ENCODE measurements at regions not wholly inside any gene's neighbourhood (a gene's known extent, or its start where the extent isn't known, plus 50 kb on each side); places are given as distances from the start of the nearest gene placed in this dataset.

DNA sequence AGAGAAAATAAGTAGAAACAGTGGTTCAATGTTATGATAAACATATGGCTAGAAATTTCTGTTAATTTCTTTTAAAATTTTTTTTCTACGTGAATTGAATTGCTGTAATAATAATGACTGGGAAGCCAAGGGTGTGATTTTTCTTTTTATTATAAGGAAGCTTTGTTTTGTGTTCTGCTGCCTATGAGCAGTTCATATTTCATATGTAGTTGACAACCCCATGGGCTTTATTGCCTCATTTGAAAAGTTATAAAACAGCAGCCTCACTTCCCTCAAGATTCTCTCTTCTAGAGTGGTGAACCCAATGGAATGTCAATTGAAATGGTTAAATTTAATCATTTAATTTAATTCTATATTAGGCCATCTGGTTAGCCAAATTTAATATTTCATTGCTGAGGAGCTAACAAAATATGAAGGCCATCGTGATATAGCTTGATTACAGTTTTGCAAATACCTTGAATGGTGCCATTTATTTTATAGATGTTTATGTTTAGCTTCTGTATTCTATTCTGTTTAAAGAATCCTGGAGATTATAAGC, 72.6 kb upstream of the DOCK10 start:
- ChIA-PET POLR2A (no interaction called here), CTCF (ENCODE audit: low intra/inter-chr PET ratio) (no interaction called here)
- H3K27me3 ChIP-seq (ENCODE audit: control insufficient read depth in 2 of 2, insufficient read depth in 2 of 2, low read length in 2 of 2), result no peaks in the 10 kb centered on the region
- no peak overlapping the region for H3K4me3 ChIP-seq
- H3K27ac ChIP-seq (ENCODE audit: extremely low read depth, low read depth, low read length), result no peak overlapping the region
- no peak overlapping the region for H3K9ac ChIP-seq (ENCODE audit: insufficient read depth in 1 of 2, low read depth in 2 of 2, low read length in 2 of 2)
- FAIRE-seq (no peak), ATAC-seq (no peak), DNase-seq (ENCODE audit: extremely low read depth in 1 of 4, low spot score in 3 of 4) (no peak)
- no peak overlapping the region for H3K4me2 ChIP-seq (ENCODE audit: insufficient read depth, low read length)
- no peaks in the 10 kb centered on the region for H3K4me1 ChIP-seq (replicated peaks in 1 of 2; ENCODE audit: control insufficient read depth in 2 of 2, insufficient read depth in 2 of 2, low read length in 2 of 2)
- H3K9me3 ChIP-seq (replicated peaks; ENCODE audit: control insufficient read depth, insufficient read depth, low read depth, low read length), result no peaks in the 10 kb centered on the region
- no TSS peak for BruUV-seq (replicated peaks)
- H3K9me1 ChIP-seq (ENCODE audit: control insufficient read depth, insufficient read depth, low read length), result no peaks in the 10 kb centered on the region
- H3K36me3 ChIP-seq (ENCODE audit: control insufficient read depth, insufficient read depth, low read length), result no peaks in the 10 kb centered on the region
- H4K20me1 ChIP-seq (replicated peaks; ENCODE audit: control insufficient read depth, insufficient read depth, low read length), result no peaks in the 10 kb centered on the region
- H2AFZ ChIP-seq (ENCODE audit: low read depth, low read length), result no peak overlapping the region
- intact Hi-C loops (cut with micrococcal nuclease) (no loop called here), in situ Hi-C loops (cut with MboI) (no loop called here)
- TF ChIP-seq MAFK (IDR thresholded peaks at IDR 0.05; ENCODE audit: low read length) (no peak), HMGN3 (IDR thresholded peaks at IDR 0.05; ENCODE audit: borderline replicate concordance, extremely low read depth, insufficient read length, low read depth, low read length) (no peak), NR3C1 (CRISPR knock-in tag; IDR thresholded peaks at IDR 0.05) (no peak), ERF (CRISPR knock-in tag; IDR thresholded peaks at IDR 0.05) (no peak), ZNF212 (CRISPR knock-in tag; IDR thresholded peaks at IDR 0.05) (no peak), SP2 (IDR thresholded peaks at IDR 0.05; ENCODE audit: extremely low read depth, low read depth, low read length, poor library complexity, severe bottlenecking) (no peak), MYC (IDR thresholded peaks at IDR 0.05; ENCODE audit: low read depth, low read length) (no peak), MYC (CRISPR knock-in tag; IDR thresholded peaks at IDR 0.05; ENCODE audit: borderline replicate concordance, low read depth) (no peak), PRMT5 (CRISPR knock-in tag; IDR thresholded peaks at IDR 0.05) (no peak)
- TF ChIP-seq, protein P1, sequence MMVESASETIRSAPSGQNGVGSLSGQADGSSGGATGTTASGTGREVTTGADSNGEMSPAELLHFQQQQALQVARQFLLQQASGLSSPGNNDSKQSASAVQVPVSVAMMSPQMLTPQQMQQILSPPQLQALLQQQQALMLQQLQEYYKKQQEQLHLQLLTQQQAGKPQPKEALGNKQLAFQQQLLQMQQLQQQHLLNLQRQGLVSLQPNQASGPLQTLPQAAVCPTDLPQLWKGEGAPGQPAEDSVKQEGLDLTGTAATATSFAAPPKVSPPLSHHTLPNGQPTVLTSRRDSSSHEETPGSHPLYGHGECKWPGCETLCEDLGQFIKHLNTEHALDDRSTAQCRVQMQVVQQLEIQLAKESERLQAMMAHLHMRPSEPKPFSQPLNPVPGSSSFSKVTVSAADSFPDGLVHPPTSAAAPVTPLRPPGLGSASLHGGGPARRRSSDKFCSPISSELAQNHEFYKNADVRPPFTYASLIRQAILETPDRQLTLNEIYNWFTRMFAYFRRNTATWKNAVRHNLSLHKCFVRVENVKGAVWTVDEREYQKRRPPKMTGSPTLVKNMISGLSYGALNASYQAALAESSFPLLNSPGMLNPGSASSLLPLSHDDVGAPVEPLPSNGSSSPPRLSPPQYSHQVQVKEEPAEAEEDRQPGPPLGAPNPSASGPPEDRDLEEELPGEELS (CRISPR knock-in tag; IDR thresholded peaks at IDR 0.05; ENCODE audit: borderline replicate concordance), result no peak
- 13% methylated on average over 2 of the region's 2 CpGs for WGBS (ENCODE audit: insufficient coverage, low coverage, missing lambda C conversion rate)
- H3K79me2 ChIP-seq (ENCODE audit: control insufficient read depth, insufficient read depth, low read length), result no peaks in the 10 kb centered on the region
